ENCODE measurements at regions not wholly inside any gene's neighbourhood (a gene's known extent, or its start where the extent isn't known, plus 50 kb on each side); places are given as distances from the start of the nearest gene placed in this dataset.

GRCh38 chr16:48085729-48086128 is 70.1 kb downstream of the ABCC12 start:
- no peak for FAIRE-seq
- Histone ChIP-seq H3K4me2 (ENCODE audit: low read depth, low read length) (no peak overlapping the region), H3K4me3 (replicated peaks in 1 of 3; ENCODE audit: insufficient read depth in 1 of 3, low read depth in 2 of 3, low read length in 3 of 3) (no peak overlapping the region), H3K4me1 (ENCODE audit: insufficient read depth, low read length) (no peaks in the 10 kb centered on the region), H3K27ac (ENCODE audit: extremely low read length, insufficient read depth, low read length) (no peak overlapping the region), H4K20me1 (ENCODE audit: insufficient read depth, low read length) (no peaks in the 10 kb centered on the region), H3K36me3 (replicated peaks in 1 of 2; ENCODE audit: control insufficient read depth in 1 of 2, insufficient read depth in 2 of 2, low read length in 2 of 2) (no peaks in the 10 kb centered on the region), H3K27me3 (ENCODE audit: control insufficient read depth in 1 of 2, insufficient read depth in 2 of 2, low read length in 2 of 2) (peaks cover 1 to 40% of the 10 kb centered on the region in 2 experiments; a peak in 2 of 5 replicates), H2AFZ (ENCODE audit: low read length) (no peak overlapping the region), H3K79me2 (ENCODE audit: insufficient read depth, low read length) (no peaks in the 10 kb centered on the region), H3K9ac (ENCODE audit: insufficient read depth, low read depth, low read length) (no peak overlapping the region), H3K9me3 (ENCODE audit: low read length) (no peaks in the 10 kb centered on the region)
- no peak for DNase-seq (ENCODE audit: low spot score)
- in situ Hi-C loops (cut with HindIII; ENCODE audit: extremely low pct_ligation_motif_present, low pct_unique_long_range_greater_than_20kb), result no loop called here
- ChIA-PET POLR2A (no interaction called here), CTCF (ENCODE audit: low intra/inter-chr PET ratio, low total read pairs) (no interaction called here)
- ATAC-seq, result no peak
- intact Hi-C loops (cut with micrococcal nuclease; ENCODE audit: unreplicated experiment), result loop anchor here (5.0 kb wide), 1 partner anchor 1438 kb away; no protein-coding TSS in a partner anchor
- TF ChIP-seq PAX8 (CRISPR knock-in tag; IDR thresholded peaks at IDR 0.05; ENCODE audit: borderline replicate concordance), result no peak
- BruUV-seq (replicated peaks), result no TSS peak
- WGBS (ENCODE audit: low lambda C conversion rate), result 0% methylated on average over 1 of the region's 1 CpG

GRCh38 chr16:48084826-48085225 is 71.0 kb downstream of the ABCC12 start:
- ChIA-PET POLR2A (no interaction called here), CTCF (ENCODE audit: low intra/inter-chr PET ratio, low total read pairs) (no interaction called here)
- FAIRE-seq (no peak), DNase-seq (ENCODE audit: low spot score) (no peak), ATAC-seq (no peak)
- no peak overlapping the region for H3K4me2 ChIP-seq (ENCODE audit: low read depth, low read length)
- H3K27me3 ChIP-seq (ENCODE audit: control insufficient read depth in 1 of 2, insufficient read depth in 2 of 2, low read length in 2 of 2), result peaks cover 1 to 34% of the 10 kb centered on the region in 2 experiments; a peak in 2 of 5 replicates
- in situ Hi-C loops (cut with HindIII; ENCODE audit: extremely low pct_ligation_motif_present, low pct_unique_long_range_greater_than_20kb), result no loop called here
- intact Hi-C loops (cut with micrococcal nuclease; ENCODE audit: unreplicated experiment), result loop anchor here (5.0 kb wide), 1 partner anchor 1438 kb away; no protein-coding TSS in a partner anchor
- H3K9ac ChIP-seq (ENCODE audit: insufficient read depth, low read depth, low read length), result no peak overlapping the region
- H3K79me2 ChIP-seq (ENCODE audit: insufficient read depth, low read length), result no peaks in the 10 kb centered on the region
- 9% methylated on average over 7 of the region's 7 CpGs for WGBS (ENCODE audit: low lambda C conversion rate)
- no peak overlapping the region for H3K4me3 ChIP-seq (replicated peaks in 1 of 3; ENCODE audit: insufficient read depth in 1 of 3, low read depth in 2 of 3, low read length in 3 of 3)
- no peaks in the 10 kb centered on the region for H4K20me1 ChIP-seq (ENCODE audit: insufficient read depth, low read length)
- H3K27ac ChIP-seq (ENCODE audit: extremely low read length, insufficient read depth, low read length), result no peak overlapping the region
- no peaks in the 10 kb centered on the region for H3K36me3 ChIP-seq (replicated peaks in 1 of 2; ENCODE audit: control insufficient read depth in 1 of 2, insufficient read depth in 2 of 2, low read length in 2 of 2)
- no peaks in the 10 kb centered on the region for H3K9me3 ChIP-seq (ENCODE audit: low read length)
- H3K4me1 ChIP-seq (ENCODE audit: insufficient read depth, low read length), result no peaks in the 10 kb centered on the region
- no peak overlapping the region for H2AFZ ChIP-seq (ENCODE audit: low read length)
- BruUV-seq (replicated peaks), result no TSS peak
- TF ChIP-seq HNRNPLL (IDR thresholded peaks at IDR 0.05; ENCODE audit: low read depth, low read length, poor library complexity, severe bottlenecking), result no peak
- TF ChIP-seq ZNF280B (CRISPR knock-in tag; IDR thresholded peaks at IDR 0.05; ENCODE audit: borderline replicate concordance), result no peak
- no peak for TF ChIP-seq GLMP (CRISPR knock-in tag; IDR thresholded peaks at IDR 0.05; ENCODE audit: borderline replicate concordance)
- no peak for TF ChIP-seq GRHL1 (CRISPR knock-in tag; conservative IDR thresholded peaks at IDR 0.05)
- TF ChIP-seq DDIT3 (CRISPR knock-in tag; IDR thresholded peaks at IDR 0.05), result no peak
- TF ChIP-seq ELK4 (CRISPR knock-in tag; IDR thresholded peaks at IDR 0.05; ENCODE audit: borderline replicate concordance), result no peak
